ENCODE measurements at regions not wholly inside any gene's neighbourhood (a gene's known extent, or its start where the extent isn't known, plus 50 kb on each side); places are given as distances from the start of the nearest gene placed in this dataset.
A peak's percentile ranks its signal among the peaks of the same experiment; 100 is the strongest.

- no peak for DNase-seq (ENCODE audit: extremely low read depth, low read depth)
- no peak overlapping the region for H3K4me3 ChIP-seq (replicated peaks; ENCODE audit: low read depth, low read length)
- TF ChIP-seq CTCF (IDR thresholded peaks at IDR 0.05; ENCODE audit: low read depth, low read length, missing control alignments) = no peak
These were observed 199.2 kb downstream of the BCHE start for GRCh38 chr3:165638034-165638433.

- DNase-seq (ENCODE audit: extremely low read depth, low read depth) = no peak
- H3K4me3 ChIP-seq (replicated peaks; ENCODE audit: low read depth, low read length) = no peak overlapping the region
- no peak for TF ChIP-seq CTCF (IDR thresholded peaks at IDR 0.05; ENCODE audit: low read depth, low read length, missing control alignments)
These were observed 200.6 kb downstream of the BCHE start for GRCh38 chr3:165636684-165637015.

GRCh38 chr3:165635791-165636683 is 201.2 kb downstream of the BCHE start:
- no peak overlapping the region for H3K4me3 ChIP-seq (replicated peaks; ENCODE audit: low read depth, low read length)
- no peak for TF ChIP-seq CTCF (IDR thresholded peaks at IDR 0.05; ENCODE audit: low read depth, low read length, missing control alignments)
- DNase-seq (ENCODE audit: extremely low read depth, low read depth) = no peak

GRCh38 chr3:165624761-165625160 is 212.5 kb downstream of the BCHE start:
- H3K4me3 ChIP-seq (replicated peaks; ENCODE audit: low read depth, low read length) = no peak overlapping the region
- no peak for DNase-seq (ENCODE audit: extremely low read depth, low read depth)
- TF ChIP-seq CTCF (IDR thresholded peaks at IDR 0.05; ENCODE audit: low read depth, low read length, missing control alignments) = peak; percentile 11

GRCh38 chr3:165622356-165622755 is 214.9 kb downstream of the BCHE start:
- H3K4me3 ChIP-seq (replicated peaks; ENCODE audit: low read depth, low read length) = no peak overlapping the region
- TF ChIP-seq CTCF (IDR thresholded peaks at IDR 0.05; ENCODE audit: low read depth, low read length, missing control alignments) = no peak
- DNase-seq (ENCODE audit: extremely low read depth, low read depth) = no peak

- DNase-seq (ENCODE audit: extremely low read depth, low read depth) = no peak
- no peak for TF ChIP-seq CTCF (IDR thresholded peaks at IDR 0.05; ENCODE audit: low read depth, low read length, missing control alignments)
- H3K4me3 ChIP-seq (replicated peaks; ENCODE audit: low read depth, low read length) = no peak overlapping the region
These were observed 218.2 kb downstream of the BCHE start for GRCh38 chr3:165619069-165619468.

GRCh38 chr3:165617134-165617533 is 220.1 kb downstream of the BCHE start:
- no peak for DNase-seq (ENCODE audit: extremely low read depth, low read depth)
- H3K4me3 ChIP-seq (replicated peaks; ENCODE audit: low read depth, low read length) = no peak overlapping the region
- TF ChIP-seq CTCF (IDR thresholded peaks at IDR 0.05; ENCODE audit: low read depth, low read length, missing control alignments) = no peak
